ENCODE measurements at regions not wholly inside any gene's neighbourhood (a gene's known extent, or its start where the extent isn't known, plus 50 kb on each side); places are given as distances from the start of the nearest gene placed in this dataset.

- POLR2A ChIA-PET = no interaction called here
- 69% methylated on average over 4 of the region's 4 CpGs for WGBS (ENCODE audit: low lambda C conversion rate)
Observed at GRCh38 chr11:109933126-109933525, 160.1 kb upstream of the ZC3H12C start.

GRCh38 chr11:109934151-109934550 is 159.0 kb upstream of the ZC3H12C start:
- Histone ChIP-seq H3K4me1 (ENCODE audit: control insufficient read depth in 1 of 2, insufficient read depth in 2 of 2, low read depth in 1 of 2, low read length in 1 of 2) (no peaks in the 10 kb centered on the region), H3K36me3 (replicated peaks in 1 of 2; ENCODE audit: control insufficient read depth in 1 of 2, insufficient read depth in 2 of 2, low read length in 1 of 2) (no peaks in the 10 kb centered on the region), H3F3A (replicated peaks; ENCODE audit: insufficient read depth) (no peaks in the 10 kb centered on the region), H4K20me1 (ENCODE audit: insufficient read depth) (no peaks in the 10 kb centered on the region), H3K27ac (ENCODE audit: low read depth in 2 of 2, low read length in 1 of 2) (no peak overlapping the region), H3K9me2 (no peaks in the 10 kb centered on the region), H3K9me3 (no peaks in the 10 kb centered on the region), H3K4me2 (no peak overlapping the region), H3K4me3 (ENCODE audit: low read depth in 2 of 2, low read length in 1 of 2) (no peak overlapping the region), H3K27me3 (ENCODE audit: insufficient read depth) (no peaks in the 10 kb centered on the region), H2AFZ (ENCODE audit: low read depth) (no peak overlapping the region), H3K79me2 (ENCODE audit: insufficient read depth) (no peaks in the 10 kb centered on the region), H3K9ac (no peak overlapping the region)
- TF ChIP-seq GABPA (IDR thresholded peaks at IDR 0.05; ENCODE audit: low read depth) = no peak
- TF ChIP-seq POLR2AphosphoS5 (IDR thresholded peaks at IDR 0.05; ENCODE audit: low read depth, low read length) = no peak
- TF ChIP-seq MXI1 (IDR thresholded peaks at IDR 0.05; ENCODE audit: low read depth, low read length) = no peak
- TF ChIP-seq NFIC (IDR thresholded peaks at IDR 0.05; ENCODE audit: borderline replicate concordance) = no peak
- TF ChIP-seq SIN3A (IDR thresholded peaks at IDR 0.05; ENCODE audit: borderline replicate concordance, low read depth, low read length) = no peak
- no peak for TF ChIP-seq MEF2A (IDR thresholded peaks at IDR 0.05; ENCODE audit: borderline replicate concordance, low read depth)
- no peak for TF ChIP-seq USF2 (IDR thresholded peaks at IDR 0.05; ENCODE audit: borderline replicate concordance, low read depth, low read length)
- no peak for TF ChIP-seq FOXJ3 (CRISPR knock-in tag; IDR thresholded peaks at IDR 0.05)
- TF ChIP-seq GATA2 (CRISPR knock-in tag; IDR thresholded peaks at IDR 0.05) = no peak
- no peak for TF ChIP-seq REST (IDR thresholded peaks at IDR 0.05; ENCODE audit: low read depth, low read length)
- TF ChIP-seq NRF1 (IDR thresholded peaks at IDR 0.05; ENCODE audit: low read depth, low read length) = no peak
- no peak for TF ChIP-seq TAF1 (IDR thresholded peaks at IDR 0.05; ENCODE audit: borderline replicate concordance, low read depth, low read length)
- no peak for TF ChIP-seq CHD2 (IDR thresholded peaks at IDR 0.05; ENCODE audit: low read length, partially characterized antibody)
- no peak for TF ChIP-seq JUND (IDR thresholded peaks at IDR 0.05)
- no peak for TF ChIP-seq IRF3 (IDR thresholded peaks at IDR 0.05; ENCODE audit: low read depth, low read length)
- POLR2A ChIA-PET = no interaction called here
- WGBS (ENCODE audit: low lambda C conversion rate) = 72% methylated on average over 2 of the region's 2 CpGs
- CTCF ChIA-PET = no interaction called here
- DNase-seq = no peak

More at GRCh38 chr11:109933126-109933525, 160.1 kb upstream of the ZC3H12C start:
- H3K4me3 ChIP-seq (ENCODE audit: low read depth in 2 of 2, low read length in 1 of 2) = no peak overlapping the region
- TF ChIP-seq MAX (IDR thresholded peaks at IDR 0.05; ENCODE audit: low read depth) = no peak
- TF ChIP-seq EZH2phosphoT487 (IDR thresholded peaks at IDR 0.05; ENCODE audit: borderline replicate concordance, low read depth) = no peak
- no peak for TF ChIP-seq NRF1 (IDR thresholded peaks at IDR 0.05; ENCODE audit: low read depth, low read length)
- TF ChIP-seq FOXM1 (IDR thresholded peaks at IDR 0.05; ENCODE audit: low read depth) = no peak
- TF ChIP-seq RCOR1 (IDR thresholded peaks at IDR 0.05; ENCODE audit: low read length) = no peak
- TF ChIP-seq GABPA (IDR thresholded peaks at IDR 0.05; ENCODE audit: low read depth) = no peak
- no peak for TF ChIP-seq JUND (IDR thresholded peaks at IDR 0.05)
- TF ChIP-seq RXRA (IDR thresholded peaks at IDR 0.05; ENCODE audit: borderline replicate concordance, low read depth) = no peak
- TF ChIP-seq MEF2A (IDR thresholded peaks at IDR 0.05; ENCODE audit: borderline replicate concordance, low read depth) = no peak
- TF ChIP-seq FOXJ3 (CRISPR knock-in tag; IDR thresholded peaks at IDR 0.05) = no peak
- no peak for TF ChIP-seq TCF12 (IDR thresholded peaks at IDR 0.05)
- TF ChIP-seq RFX5 (IDR thresholded peaks at IDR 0.05; ENCODE audit: low read length) = no peak
- no peaks in the 10 kb centered on the region for H3K4me1 ChIP-seq (ENCODE audit: control insufficient read depth in 1 of 2, insufficient read depth in 2 of 2, low read depth in 1 of 2, low read length in 1 of 2)
- no peak overlapping the region for H3K4me2 ChIP-seq
- H3F3A ChIP-seq (replicated peaks; ENCODE audit: insufficient read depth) = no peaks in the 10 kb centered on the region
- no peaks in the 10 kb centered on the region for H4K20me1 ChIP-seq (ENCODE audit: insufficient read depth)
- no peaks in the 10 kb centered on the region for H3K9me2 ChIP-seq
- H3K27ac ChIP-seq (ENCODE audit: low read depth in 2 of 2, low read length in 1 of 2) = no peak overlapping the region
- H3K79me2 ChIP-seq (ENCODE audit: insufficient read depth) = no peaks in the 10 kb centered on the region
- CTCF ChIA-PET = interaction anchor here (0.9 to 1.6 kb wide), 3 partner anchors 8 to 78 kb away, joined by 3 to 4 read pairs (median 3); no protein-coding TSS in a partner anchor
- H3K27me3 ChIP-seq (ENCODE audit: insufficient read depth) = no peaks in the 10 kb centered on the region
- H3K9me3 ChIP-seq = no peaks in the 10 kb centered on the region
- DNase-seq = no peak
- no peak overlapping the region for H3K9ac ChIP-seq
- no peak overlapping the region for H2AFZ ChIP-seq (ENCODE audit: low read depth)
- H3K36me3 ChIP-seq (replicated peaks in 1 of 2; ENCODE audit: control insufficient read depth in 1 of 2, insufficient read depth in 2 of 2, low read length in 1 of 2) = no peaks in the 10 kb centered on the region

Measured in SK-N-SH (cell line).